ENCODE measurements at regions not wholly inside any gene's neighbourhood (a gene's known extent, or its start where the extent isn't known, plus 50 kb on each side); places are given as distances from the start of the nearest gene placed in this dataset.
"Not testable (repeated sequence)": the region's sequence is repeated elsewhere in the genome, so short reads cannot be mapped to it uniquely, and the experiment has no call there.

DNA sequence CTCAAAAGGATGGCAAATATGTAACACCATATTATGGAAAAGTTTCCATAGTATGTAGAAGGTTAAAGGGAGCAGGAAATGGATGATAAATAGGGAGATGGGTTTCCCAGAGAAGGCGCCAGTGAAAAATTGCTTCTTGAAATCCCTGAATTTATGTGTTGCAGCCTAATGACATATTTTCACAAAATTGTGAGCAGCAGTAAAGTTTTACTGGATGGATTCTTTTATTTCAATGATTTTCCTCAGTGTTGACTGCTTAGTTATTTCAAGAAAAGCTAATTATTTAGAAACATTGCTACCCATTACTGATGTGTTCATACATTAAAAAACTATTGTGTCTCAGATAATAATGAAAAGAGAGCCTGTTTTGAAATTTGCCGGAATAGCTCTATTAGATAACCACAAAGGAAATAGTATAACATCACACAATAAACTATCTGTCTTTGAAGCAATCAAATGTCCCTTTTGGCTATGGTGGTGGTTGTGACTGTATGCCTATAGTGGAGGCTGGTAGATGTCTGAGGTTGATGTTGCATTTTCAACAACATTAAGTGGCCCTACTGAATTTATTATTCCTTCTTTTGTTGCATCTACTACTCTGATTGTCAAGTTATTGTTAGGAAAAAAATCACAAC lies 169.9 kb upstream of the HAND2 start:
- no peak for DNase-seq

DNA sequence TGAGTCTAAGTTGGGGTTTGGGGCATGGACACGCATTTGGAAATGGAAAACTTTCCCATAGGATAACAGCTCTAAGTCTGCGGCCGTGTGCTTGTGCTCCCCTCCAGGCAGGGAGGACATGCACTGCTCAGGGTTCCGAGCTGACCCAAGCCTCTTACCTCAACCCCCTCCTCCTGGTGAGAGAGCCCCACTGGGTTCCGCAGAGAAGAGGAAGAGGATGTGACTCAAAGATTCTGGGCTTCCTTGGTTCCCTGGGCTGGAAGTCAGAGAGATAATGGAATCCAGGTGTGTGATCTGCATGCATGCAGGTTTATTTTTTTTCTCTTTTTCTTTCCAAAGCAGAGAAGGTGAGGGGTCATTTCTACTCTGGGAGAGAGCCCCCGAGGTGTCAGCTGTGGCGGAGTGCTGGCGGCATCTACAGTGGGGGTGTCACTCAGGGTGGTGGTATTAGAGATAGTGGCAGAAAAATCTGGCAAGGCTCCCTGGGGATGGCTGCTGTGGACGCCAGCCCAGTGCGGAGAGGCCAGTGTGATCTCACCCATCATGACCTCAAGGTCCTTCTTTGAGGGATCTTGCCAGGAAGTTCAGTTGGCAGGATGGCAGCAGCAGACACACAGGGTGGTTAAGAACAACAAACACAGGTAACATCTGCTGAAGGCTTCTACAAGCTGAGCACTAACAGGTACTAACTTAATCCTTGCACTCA lies 168.7 kb upstream of the HAND2 start:
- no peak for DNase-seq

DNA sequence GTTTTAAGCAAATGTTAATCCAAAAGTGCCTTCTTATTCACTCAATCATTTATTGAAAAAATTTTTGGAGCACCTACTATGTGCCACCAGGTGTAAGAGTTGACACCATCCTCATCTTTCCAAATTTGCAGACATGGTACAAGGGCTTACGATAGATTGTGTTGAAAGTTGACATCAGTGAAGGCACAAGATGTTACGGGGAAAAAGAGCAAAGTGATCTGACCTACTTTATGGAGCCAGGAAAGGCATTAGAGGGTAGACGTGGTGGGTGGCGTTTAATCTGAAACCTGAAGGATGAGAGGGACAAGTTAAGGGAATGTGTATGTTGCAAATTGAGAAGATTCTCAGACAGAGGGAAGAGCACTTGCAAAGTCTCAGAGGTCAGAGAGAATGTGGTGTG lies 167.8 kb upstream of the HAND2 start:
- DNase-seq: no peak

DNA sequence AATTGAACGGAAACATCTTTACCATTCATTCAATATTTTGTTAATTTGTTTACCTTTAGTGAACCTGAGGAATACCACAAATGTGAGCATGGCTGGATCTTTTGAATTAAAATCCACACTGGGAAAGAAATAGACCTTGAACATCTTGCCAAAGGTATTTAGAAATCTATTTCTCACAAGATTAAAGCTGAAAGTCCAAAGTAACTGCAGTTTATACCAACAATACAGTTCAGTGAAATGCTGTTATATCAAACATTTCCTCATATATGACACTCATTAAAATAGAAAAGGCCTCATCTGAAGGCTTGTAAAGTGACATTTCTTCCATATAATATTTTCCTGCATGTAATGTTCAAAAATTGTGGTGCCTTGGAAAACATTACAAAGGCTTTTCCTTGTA lies 166.5 kb upstream of the HAND2 start:
- DNase-seq: no peak

DNA sequence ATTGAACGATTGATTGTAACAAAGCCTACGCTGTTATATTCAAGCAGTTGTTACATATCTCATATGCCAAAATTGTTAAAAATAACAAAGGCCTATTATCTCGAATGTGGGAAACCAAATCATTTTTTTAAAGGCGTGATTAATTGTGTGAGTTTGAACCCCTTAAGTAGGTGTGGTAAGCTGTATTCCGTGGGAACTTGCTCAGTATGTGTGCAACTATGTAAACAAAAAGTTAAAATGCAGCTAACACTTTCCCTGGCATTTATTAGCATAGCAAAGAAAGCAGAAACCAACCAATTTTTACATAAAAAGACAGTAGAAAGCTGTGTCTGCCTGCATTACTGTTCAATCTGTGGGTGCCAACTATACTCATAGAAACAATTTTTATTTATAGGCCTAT lies 166.0 kb upstream of the HAND2 start:
- DNase-seq: no peak

DNA sequence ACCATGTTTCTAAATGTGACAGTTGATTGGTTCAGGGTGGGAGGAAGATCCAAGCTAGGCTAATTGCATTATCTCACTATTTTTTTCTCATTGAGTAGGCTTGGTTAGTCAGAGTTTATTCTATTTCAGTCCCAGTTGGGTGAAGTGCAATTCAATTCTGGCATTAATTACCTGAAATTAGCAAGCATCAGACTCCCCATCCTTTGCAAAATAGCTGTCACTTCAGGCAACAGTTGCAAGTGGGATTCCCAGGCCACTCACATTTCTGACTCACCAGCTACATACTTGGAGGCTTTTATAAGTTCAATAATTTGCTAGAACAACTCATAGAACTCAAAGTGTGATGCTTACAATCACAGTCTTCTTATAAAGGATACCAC lies 155.8 kb upstream of the HAND2 start:
- no peak for DNase-seq

DNA sequence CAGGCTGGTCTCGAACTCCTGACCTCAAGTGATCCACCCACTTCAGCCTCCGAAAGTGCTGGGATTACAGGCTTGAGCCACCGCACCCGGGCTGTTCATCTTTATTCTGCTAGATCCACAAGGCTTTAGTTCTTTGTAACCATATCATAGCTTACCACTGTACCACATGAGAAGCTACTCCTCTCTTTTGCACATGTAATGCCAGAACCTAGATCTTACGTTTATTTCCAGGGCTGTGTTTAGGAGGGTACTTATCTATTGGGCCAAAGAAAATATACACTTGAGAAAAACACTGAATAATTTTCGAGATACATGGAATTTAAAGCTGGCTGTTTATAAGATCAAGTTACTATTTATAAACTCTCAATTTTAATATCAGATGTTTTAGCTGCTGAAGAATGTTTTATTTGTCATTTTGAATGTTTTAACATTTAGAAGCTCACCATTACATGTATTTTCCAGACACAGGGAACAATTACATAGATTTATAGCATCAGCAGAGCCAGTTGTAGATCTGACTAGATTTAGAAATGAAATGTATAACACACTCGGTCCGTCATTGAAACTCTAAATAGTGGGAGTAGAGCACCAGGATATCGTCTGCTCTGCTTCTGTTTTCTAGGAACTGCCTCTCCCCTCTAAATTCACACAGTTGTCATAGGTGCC lies 155.3 kb upstream of the HAND2 start:
- peak in 1 of 3 donors; percentile 34 for DNase-seq

DNA sequence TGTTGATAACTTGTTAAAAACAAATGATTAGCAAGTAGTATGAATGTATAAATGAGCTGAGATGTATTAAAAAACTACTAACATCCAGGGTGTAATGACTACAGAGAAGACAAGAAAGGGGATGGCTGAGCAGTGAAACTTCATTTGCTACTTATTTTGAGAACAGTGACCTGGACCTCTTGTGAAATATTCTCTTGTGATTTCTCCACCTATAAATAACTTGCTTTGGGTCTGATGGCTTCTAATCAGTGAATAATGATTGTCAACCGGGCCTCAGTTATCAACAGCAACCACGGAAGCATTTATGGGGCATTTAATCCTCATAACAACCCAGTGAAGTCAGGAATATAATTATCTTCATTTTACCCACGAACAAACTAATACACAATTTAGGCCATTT lies 154.2 kb upstream of the HAND2 start:
- no peak for DNase-seq

DNA sequence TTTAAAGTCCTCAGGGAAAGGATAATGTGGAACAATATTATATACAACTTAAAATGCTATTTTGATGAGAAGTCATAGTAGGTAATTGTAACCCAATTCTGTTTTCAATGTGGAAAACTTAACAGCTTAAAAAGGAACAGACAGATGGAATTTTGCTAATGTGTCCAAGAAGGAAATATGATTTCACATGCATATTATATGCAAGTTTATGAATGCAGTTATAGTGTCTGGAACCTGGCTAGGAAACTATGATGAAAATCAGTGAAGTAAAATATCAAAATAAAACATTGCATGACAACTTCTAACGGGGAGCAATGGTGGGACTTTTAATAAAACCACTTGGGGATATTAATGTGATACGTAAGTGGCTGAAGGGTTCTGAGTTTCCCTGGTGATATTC lies 152.6 kb upstream of the HAND2 start:
- DNase-seq: peak in 2 of 3 donors; percentile 38 to 59

DNA sequence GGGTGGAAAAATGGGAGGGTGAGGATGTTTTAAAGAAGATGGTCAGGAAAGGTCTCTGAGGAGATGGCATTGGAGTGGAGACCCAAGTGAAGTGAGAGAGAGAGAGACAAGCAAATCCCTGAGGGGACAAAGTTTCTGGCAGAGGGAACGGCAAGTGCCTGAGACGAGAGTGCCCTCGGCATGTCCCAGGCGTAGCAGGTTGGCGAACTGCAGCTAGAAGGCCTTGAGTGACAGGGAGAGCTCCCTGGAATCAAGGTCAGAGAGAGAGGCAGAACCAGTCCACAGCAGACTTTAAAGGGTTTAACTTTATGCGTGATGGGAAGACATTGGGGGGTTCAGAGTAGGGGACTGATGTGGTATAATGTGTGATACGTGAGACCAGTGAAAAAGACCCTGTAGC lies 150.2 kb upstream of the HAND2 start:
- DNase-seq: no peak

DNA sequence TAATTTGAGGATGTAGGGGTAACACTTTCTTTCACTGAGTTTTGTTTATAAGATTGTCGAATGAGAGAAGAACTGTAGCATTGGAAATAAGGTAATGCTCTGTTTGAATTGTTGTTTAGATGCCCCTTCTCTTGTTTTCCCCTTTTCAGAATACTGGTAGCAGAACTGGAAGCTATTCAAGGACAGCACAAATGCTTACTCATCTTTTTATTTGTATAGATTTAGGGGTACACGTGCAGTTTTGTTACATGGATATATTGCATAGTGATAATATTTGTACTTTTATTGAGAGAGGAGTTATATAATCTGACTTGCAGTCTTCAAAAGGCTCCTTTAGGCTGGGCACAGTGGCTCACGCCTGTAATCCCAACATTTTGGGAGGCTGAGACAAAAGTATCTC lies 145.4 kb upstream of the HAND2 start:
- no peak for DNase-seq

DNA sequence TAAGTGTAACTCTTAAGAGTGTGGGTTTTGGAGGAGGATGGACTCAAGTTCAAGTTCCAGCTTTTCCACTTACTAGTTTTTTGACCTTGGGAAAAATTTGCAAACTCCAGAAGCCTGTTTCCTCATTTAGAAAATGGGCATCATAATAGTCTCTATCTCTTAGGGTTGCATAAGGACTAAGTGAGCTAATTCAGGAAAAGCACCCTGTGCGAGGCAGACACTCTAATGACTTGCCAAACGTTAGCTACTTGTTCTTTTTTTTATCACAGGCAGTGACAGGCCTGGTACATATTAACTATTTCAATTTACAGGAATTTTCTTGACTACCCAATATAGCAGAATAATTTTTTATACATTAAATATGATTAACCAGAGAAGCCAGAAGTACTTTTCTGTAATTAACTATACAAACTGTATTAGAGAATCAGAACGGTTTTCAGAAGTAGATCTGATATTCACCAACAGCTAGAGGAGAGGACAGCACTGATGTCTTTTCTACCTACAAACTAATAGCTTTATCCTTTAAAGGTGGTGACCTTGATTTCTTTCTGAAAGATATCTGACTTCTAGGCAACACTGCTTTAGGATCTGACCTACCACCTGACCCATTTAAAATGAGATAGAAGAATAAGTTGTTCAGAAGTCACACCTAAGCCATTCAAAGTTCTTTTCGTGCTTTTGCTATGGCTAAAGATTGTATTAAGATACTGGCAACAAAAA lies 139.6 kb upstream of the HAND2 start:
- DNase-seq: no peak

DNA sequence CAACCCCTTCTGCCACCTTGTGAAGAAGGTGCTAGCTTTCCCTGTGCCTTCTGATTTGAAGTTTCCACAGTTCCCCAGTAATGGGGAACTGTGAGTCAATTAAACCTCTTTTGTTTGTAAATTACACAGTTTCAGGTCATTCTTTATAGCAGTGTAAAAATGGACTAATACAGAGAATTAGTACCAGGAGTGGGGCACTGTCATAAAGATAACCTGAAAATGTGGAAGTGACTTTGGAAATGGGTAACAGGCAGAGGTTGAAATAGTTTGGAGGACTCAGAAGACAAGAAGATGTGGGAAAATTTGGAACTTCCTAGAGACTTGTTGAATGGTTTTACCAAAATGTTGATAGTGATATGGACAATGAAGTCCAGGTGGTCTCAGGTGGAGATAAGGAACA lies 131.0 kb upstream of the HAND2 start:
- DNase-seq: no peak

DNA sequence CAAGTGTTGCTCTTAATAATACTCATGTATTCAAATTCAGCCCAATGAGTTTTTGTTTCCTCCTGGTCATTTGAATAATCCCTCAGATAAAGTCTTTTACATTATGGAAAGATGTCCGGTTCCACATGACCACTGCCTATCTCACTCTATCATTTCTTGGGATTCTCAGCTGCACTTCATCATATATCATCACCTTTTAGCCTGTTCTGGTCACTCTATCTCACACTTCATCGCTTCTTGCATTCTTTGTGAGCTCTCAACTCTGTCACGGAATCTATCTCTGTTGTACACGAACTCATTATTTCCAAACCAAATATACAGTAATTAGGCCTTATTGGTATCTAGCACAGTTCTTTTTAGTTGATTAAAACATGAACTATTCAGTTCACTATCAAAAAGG lies 126.9 kb upstream of the HAND2 start:
- no peak for DNase-seq

DNA sequence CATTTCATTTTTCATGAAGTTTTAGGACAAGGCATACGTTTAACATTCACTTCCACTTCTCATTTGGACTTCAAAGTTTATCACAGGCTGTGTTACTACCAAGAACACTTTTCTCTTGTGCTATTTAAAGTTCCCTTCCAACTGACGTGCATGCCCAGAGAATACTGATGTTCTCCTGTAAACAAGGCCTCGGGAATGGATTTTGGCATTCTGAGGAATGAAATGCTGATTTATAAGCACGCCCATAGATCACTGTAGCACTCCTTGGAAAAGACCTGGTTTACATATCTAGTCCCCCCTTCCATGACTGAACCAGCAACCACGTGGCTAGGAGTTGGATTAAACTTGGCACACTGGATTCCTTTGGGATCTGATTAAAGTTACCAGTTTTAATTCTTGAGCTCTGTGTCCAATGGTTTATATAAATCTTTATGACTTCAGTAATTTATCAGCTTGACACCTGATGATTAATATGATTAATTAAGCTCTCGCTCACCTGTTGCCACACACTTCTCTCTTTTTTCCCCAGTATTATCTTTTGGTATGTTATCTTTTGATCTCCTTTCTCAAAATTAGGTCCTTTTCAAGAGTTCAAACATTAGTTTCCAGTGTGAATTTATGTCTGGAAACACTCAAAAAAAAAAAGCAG lies 122.4 kb upstream of the HAND2 start:
- peak in 1 of 3 donors; percentile 4 for DNase-seq

DNA sequence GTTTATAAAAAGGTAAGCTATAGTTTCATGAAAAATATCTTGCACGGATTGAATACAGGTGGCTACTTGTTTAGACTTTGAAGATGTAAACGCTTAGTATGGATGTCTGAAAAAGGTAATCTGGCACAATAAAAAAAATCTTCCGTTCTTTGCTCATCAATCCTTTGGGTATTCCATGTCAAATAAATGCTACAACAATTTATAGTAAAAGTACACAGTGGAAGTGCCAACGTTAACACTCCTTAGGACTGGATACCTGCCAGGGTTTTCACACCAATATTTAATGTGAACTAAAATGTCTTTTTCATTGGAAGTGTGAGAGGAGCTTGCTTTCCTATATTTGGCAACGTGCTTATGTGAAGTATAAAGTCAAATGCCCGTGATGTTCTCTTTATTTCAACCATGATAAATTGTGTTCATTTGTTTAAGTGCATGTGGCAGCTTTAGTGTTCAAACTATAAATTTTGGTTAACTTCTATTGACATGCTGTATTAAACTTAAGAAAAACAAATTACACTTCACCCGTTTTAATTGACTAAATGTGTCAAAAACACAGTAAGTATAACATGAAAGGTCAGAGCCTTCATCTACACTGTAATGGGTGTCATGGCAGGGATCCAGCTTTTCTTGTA lies 121.7 kb upstream of the HAND2 start:
- DNase-seq: no peak

DNA sequence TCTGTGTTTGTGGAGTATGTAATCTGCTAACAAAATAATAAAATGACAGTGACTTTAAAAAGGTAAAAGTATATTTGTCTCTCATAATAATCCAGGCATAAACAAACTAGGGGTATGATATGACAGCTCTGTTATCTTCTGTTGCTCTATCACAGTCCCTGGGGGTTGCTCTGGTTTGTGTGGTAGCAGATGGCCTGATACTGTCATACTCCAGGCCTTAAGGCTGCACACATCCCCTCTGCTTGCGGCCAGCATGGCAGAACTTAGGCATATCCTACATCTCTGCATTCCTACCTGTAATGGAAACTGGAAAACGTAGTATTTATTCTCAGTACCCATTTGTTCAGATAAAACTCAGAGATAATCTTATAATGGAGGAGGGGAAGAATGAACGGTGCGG lies 117.9 kb upstream of the HAND2 start:
- DNase-seq: no peak

DNA sequence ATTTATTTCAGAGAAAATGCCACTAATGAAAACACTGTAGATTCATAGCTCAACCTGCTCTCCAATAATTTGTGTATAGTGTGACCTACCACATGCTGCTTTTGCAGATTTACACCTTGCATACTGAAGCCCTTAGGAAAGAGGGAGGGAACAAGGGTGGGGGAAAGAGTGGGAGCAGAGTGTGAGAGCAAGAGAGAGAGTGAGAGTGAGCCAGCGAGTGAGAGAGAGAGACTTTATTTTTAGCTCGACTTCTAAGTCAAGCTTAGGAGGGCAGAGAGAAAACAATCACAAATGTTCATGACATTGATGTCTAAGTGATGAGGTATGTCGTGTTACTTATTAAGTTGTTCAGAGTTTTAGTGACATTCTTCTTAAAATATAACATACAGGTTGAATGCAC lies 112.5 kb upstream of the HAND2 start:
- no peak for DNase-seq

DNA sequence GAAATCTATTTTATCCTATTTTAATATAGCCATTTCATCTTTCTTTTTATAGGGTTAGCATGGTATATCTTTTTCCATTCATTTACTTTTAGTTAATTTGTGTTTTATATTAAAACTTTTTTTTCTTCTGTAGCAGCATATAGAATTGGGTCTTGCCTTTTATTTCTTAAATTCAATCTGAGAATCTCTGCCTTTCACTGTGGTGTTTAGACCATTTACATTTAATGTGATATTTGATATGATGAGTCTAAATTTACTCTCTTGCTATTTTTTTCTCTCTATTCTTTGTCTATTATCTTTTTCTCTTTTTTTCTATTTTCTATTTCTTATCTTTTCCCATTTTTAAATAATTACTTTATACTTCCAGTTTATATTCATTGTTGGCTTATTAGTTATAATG lies 105.4 kb upstream of the HAND2 start:
- DNase-seq: no peak

DNA sequence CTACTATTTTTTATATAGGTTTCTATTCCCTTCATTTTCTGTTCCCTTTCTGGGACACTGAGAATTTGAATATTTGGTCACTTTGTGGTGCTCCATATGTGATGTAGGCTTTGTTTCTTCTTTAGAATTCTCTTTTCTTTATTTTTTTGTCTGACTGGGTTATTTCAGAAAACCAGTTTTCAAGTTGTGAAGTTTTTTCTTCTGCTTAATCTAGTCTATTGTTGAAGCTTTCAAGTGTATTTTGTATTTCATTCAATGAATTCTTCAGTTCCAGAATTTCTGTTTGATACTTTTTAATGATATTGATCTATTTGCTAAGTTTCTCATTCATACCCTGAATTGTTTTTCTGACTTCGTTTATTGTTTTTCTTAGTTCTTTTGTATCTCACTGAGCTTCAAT lies 96.2 kb upstream of the HAND2 start:
- no peak for DNase-seq

DNA sequence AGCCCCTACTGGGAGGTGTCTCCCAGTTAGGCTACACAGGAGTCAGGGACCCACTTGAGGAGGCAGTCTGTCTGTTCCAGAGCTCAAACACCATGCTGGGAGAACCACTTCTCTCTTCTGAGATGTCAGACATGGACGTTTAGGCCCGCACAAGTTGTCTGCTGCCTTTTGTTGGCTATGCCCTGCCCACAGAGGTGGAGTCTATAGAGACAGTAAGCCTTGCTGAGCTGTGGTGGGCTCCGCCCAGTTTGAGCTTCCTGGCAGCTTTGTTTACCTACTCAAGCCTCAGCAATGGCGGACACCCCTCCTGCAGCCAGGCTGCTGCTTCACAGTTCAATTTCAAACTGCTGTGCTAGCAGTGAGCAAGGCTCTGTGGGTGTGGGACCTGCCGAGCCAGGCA lies 88.6 kb upstream of the HAND2 start:
- not testable (repeated sequence) for DNase-seq

DNA sequence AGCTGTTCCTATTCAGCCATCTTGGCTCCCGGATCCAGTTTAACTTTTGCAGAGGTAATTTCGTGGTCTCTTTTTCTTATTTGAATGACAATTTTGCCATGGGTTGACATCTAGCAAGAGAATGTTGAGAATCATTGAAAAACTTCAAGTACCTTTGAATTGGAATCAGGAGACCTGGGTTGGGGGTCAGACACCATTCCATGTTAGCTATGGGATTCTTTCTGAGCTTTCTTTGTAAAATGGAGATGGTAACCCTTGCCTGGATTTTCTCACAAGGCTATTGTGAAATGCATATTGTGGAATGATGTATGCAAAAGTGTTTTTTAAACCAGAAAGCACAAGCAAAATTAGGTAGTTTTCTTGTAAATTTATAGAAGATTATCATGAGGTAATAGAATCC lies 79.1 kb upstream of the HAND2 start:
- DNase-seq: no peak

Data from muscle of back (tissue), 3 donors.